ENCODE measurements at regions not wholly inside any gene's neighbourhood (a gene's known extent, or its start where the extent isn't known, plus 50 kb on each side); places are given as distances from the start of the nearest gene placed in this dataset.

DNA sequence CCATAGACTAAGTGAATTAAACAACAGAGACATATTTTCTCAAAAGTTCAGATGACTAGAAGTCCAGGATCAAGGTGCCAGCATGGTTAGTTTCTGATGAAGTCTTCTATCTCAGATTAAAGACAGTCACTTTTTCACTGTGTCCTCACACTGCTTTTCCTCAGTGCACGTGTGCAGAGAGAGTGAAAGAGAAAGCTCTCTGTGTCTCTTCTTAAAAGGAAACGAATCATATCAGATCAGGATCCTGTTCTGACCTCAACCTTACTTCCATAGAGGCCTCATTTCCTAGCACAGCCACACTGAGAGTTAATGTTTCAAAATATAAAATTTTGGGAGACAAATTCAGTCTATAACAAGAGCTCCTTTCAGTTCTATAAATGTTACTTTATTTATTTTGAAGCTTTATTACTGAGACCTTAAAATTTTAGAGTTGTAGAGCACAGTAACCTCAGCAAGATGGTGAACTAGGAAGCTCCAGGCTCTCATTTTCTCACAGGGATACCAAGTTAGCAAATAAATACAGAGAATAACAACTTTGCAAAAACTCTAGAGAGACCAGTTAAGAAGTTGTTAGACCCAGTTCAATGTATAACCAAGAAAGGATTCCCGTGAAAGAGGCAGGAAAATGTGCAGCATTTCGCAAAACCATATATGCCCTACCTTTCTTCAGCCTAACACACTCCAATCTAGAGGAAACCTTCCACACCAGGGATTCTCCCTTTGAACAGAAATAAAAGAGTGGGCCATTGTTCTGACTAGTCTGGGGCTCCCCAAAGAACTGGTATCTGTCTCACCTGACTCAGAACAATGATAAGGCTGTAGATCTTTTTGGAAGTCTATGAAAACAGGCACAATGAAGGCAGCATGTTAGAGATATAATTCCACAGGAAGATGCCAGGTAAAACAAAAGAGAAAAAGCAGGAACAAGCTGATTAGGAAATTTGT, 372.2 kb downstream of the MRPL39 start (continued):
- TF ChIP-seq GTF2F1 (IDR thresholded peaks at IDR 0.05; ENCODE audit: borderline replicate concordance, low read depth, low read length): no peak
- TF ChIP-seq CHD2 (IDR thresholded peaks at IDR 0.05; ENCODE audit: low read length): no peak
- TF ChIP-seq CHD1 (IDR thresholded peaks at IDR 0.05; ENCODE audit: low read depth, low read length): no peak
- no peak for TF ChIP-seq HDAC2 (IDR thresholded peaks at IDR 0.05; ENCODE audit: borderline replicate concordance in 1 of 2, low read depth in 2 of 2, low read length in 2 of 2)
